ENCODE measurements at regions not wholly inside any gene's neighbourhood (a gene's known extent, or its start where the extent isn't known, plus 50 kb on each side); places are given as distances from the start of the nearest gene placed in this dataset.

- Histone ChIP-seq H3K9me3 (ENCODE audit: control insufficient read depth in 2 of 2, insufficient read depth in 1 of 2, low read depth in 1 of 2, low read length in 1 of 2) (no peaks in the 10 kb centered on the region), H3K27ac (ENCODE audit: low read depth in 1 of 3, low read length in 2 of 3) (peak overlapping the region in 2 of 3 donors; percentile 12 to 83), H3K27me3 (ENCODE audit: control insufficient read depth in 3 of 3, insufficient read depth in 3 of 3, low read length in 3 of 3) (no peaks in the 10 kb centered on the region), H3K4me3 (ENCODE audit: low read depth in 1 of 3, low read length in 3 of 3) (no peak overlapping the region), H3K36me3 (ENCODE audit: control insufficient read depth in 3 of 3, insufficient read depth in 2 of 3, low read depth in 1 of 3, low read length in 3 of 3) (no peaks in the 10 kb centered on the region), H3K4me1 (ENCODE audit: control insufficient read depth in 3 of 3, insufficient read depth in 2 of 3, low read depth in 1 of 3, low read length in 2 of 3) (peaks cover 0 to 2% (median 0%) of the 10 kb centered on the region in 3 donors)
- DNase-seq (peak in 1 of 2 donors; percentile 4), FAIRE-seq (no peak)
- 55 to 84% (median 79%) methylated on average over 6 of the region's 6 CpGs for WGBS, 3 donors
Observed at GRCh38 chr10:10830293-10830986, 187.2 kb upstream of the CELF2 start.

DNA sequence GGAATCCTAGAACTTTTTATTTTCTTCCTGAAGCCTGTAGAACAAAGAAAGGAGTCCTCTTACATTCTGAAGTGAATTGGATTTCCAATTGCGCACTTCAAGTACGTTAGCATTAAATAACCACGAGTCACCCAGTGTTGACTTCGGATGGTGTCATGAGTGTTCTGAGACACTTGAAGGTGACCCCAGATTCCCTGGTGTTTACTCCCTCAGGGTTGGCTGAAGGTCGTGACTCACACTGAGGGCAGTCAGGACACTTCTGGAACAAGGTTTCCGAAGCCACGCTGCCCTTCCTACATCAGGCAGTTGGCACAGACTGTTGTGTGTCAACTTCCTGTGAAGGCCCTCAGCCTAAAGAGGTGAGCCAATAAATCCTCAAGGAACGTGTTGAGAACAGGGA lies 186.6 kb upstream of the CELF2 start:
- peak overlapping the region in 1 of 3 donors; percentile 83 for H3K27ac ChIP-seq (ENCODE audit: low read depth in 1 of 3, low read length in 2 of 3)
- no peak overlapping the region for H3K4me3 ChIP-seq (ENCODE audit: low read depth in 1 of 3, low read length in 3 of 3)
- 66 to 78% (median 76%) methylated on average over 8 of the region's 8 CpGs for WGBS, 3 donors
- peaks cover 0 to 2% (median 0%) of the 10 kb centered on the region in 3 donors for H3K4me1 ChIP-seq (ENCODE audit: control insufficient read depth in 3 of 3, insufficient read depth in 2 of 3, low read depth in 1 of 3, low read length in 2 of 3)
- FAIRE-seq, result no peak
- no peaks in the 10 kb centered on the region for H3K27me3 ChIP-seq (ENCODE audit: control insufficient read depth in 3 of 3, insufficient read depth in 3 of 3, low read length in 3 of 3)
- DNase-seq, result peak in 1 of 2 donors; percentile 4
- no peaks in the 10 kb centered on the region for H3K9me3 ChIP-seq (ENCODE audit: control insufficient read depth in 2 of 2, insufficient read depth in 1 of 2, low read depth in 1 of 2, low read length in 1 of 2)
- no peaks in the 10 kb centered on the region for H3K36me3 ChIP-seq (ENCODE audit: control insufficient read depth in 3 of 3, insufficient read depth in 2 of 3, low read depth in 1 of 3, low read length in 3 of 3)

- Histone ChIP-seq H3K9me3 (ENCODE audit: control insufficient read depth in 2 of 2, insufficient read depth in 1 of 2, low read depth in 1 of 2, low read length in 1 of 2) (peaks cover 0 to 4% of the 10 kb centered on the region in 2 donors), H3K27ac (ENCODE audit: low read depth in 1 of 3, low read length in 2 of 3) (no peak overlapping the region), H3K4me1 (ENCODE audit: control insufficient read depth in 3 of 3, insufficient read depth in 2 of 3, low read depth in 1 of 3, low read length in 2 of 3) (no peaks in the 10 kb centered on the region), H3K27me3 (ENCODE audit: control insufficient read depth in 3 of 3, insufficient read depth in 3 of 3, low read length in 3 of 3) (no peaks in the 10 kb centered on the region), H3K4me3 (ENCODE audit: low read depth in 1 of 3, low read length in 3 of 3) (no peak overlapping the region), H3K36me3 (ENCODE audit: control insufficient read depth in 3 of 3, insufficient read depth in 2 of 3, low read depth in 1 of 3, low read length in 3 of 3) (no peaks in the 10 kb centered on the region)
- no peak for DNase-seq
- 76 to 86% (median 81%) methylated on average over 6 of the region's 6 CpGs for WGBS, 3 donors
- no peak for FAIRE-seq
Observed at GRCh38 chr10:10833955-10834354, 183.7 kb upstream of the CELF2 start.

DNA sequence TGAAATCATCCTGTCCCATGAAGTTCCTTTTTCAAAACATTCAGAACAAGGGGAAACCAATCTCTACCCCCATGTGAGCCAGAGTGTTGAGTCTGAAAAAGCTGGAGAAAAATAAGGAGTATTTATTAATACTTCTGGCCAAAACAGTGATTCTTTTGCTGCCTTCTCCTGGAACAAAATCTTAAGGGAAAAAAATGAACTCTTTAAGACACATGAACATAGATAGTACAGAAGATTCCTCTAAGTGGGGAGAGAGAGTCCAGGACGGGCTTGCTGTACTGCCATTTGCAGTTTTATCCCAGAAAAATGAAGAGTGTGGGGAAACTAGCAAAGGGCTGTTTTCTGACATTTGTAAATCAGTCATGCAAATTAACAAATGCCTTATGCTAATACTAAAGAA lies 173.4 kb upstream of the CELF2 start:
- DNase-seq (no peak), FAIRE-seq (no peak)
- H3K4me3 ChIP-seq (ENCODE audit: low read depth in 1 of 3, low read length in 3 of 3), result no peak overlapping the region
- WGBS, 3 donors, result 37 to 82% (median 69%) methylated on average over 1 of the region's 1 CpG
- peaks cover 0 to 4% of the 10 kb centered on the region in 2 donors for H3K9me3 ChIP-seq (ENCODE audit: control insufficient read depth in 2 of 2, insufficient read depth in 1 of 2, low read depth in 1 of 2, low read length in 1 of 2)
- no peaks in the 10 kb centered on the region for H3K4me1 ChIP-seq (ENCODE audit: control insufficient read depth in 3 of 3, insufficient read depth in 2 of 3, low read depth in 1 of 3, low read length in 2 of 3)
- no peaks in the 10 kb centered on the region for H3K36me3 ChIP-seq (ENCODE audit: control insufficient read depth in 3 of 3, insufficient read depth in 2 of 3, low read depth in 1 of 3, low read length in 3 of 3)
- no peak overlapping the region for H3K27ac ChIP-seq (ENCODE audit: low read depth in 1 of 3, low read length in 2 of 3)
- H3K27me3 ChIP-seq (ENCODE audit: control insufficient read depth in 3 of 3, insufficient read depth in 3 of 3, low read length in 3 of 3), result no peaks in the 10 kb centered on the region

GRCh38 chr10:10845185-10845584 lies 172.5 kb upstream of the CELF2 start:
- Histone ChIP-seq H3K4me3 (ENCODE audit: low read depth in 1 of 3, low read length in 3 of 3) (no peak overlapping the region), H3K27ac (ENCODE audit: low read depth in 1 of 3, low read length in 2 of 3) (no peak overlapping the region), H3K4me1 (ENCODE audit: control insufficient read depth in 3 of 3, insufficient read depth in 2 of 3, low read depth in 1 of 3, low read length in 2 of 3) (no peaks in the 10 kb centered on the region), H3K9me3 (ENCODE audit: control insufficient read depth in 2 of 2, insufficient read depth in 1 of 2, low read depth in 1 of 2, low read length in 1 of 2) (no peaks in the 10 kb centered on the region), H3K36me3 (ENCODE audit: control insufficient read depth in 3 of 3, insufficient read depth in 2 of 3, low read depth in 1 of 3, low read length in 3 of 3) (no peaks in the 10 kb centered on the region), H3K27me3 (ENCODE audit: control insufficient read depth in 3 of 3, insufficient read depth in 3 of 3, low read length in 3 of 3) (no peaks in the 10 kb centered on the region)
- 25 to 39% (median 31%) methylated on average over 2 of the region's 2 CpGs for WGBS, 3 donors
- FAIRE-seq, result no peak
- no peak for DNase-seq

GRCh38 chr10:10845826-10846503 lies 171.7 kb upstream of the CELF2 start:
- Histone ChIP-seq H3K4me3 (ENCODE audit: low read depth in 1 of 3, low read length in 3 of 3) (no peak overlapping the region), H3K4me1 (ENCODE audit: control insufficient read depth in 3 of 3, insufficient read depth in 2 of 3, low read depth in 1 of 3, low read length in 2 of 3) (no peaks in the 10 kb centered on the region), H3K27ac (ENCODE audit: low read depth in 1 of 3, low read length in 2 of 3) (no peak overlapping the region), H3K36me3 (ENCODE audit: control insufficient read depth in 3 of 3, insufficient read depth in 2 of 3, low read depth in 1 of 3, low read length in 3 of 3) (no peaks in the 10 kb centered on the region), H3K9me3 (ENCODE audit: control insufficient read depth in 2 of 2, insufficient read depth in 1 of 2, low read depth in 1 of 2, low read length in 1 of 2) (no peaks in the 10 kb centered on the region), H3K27me3 (ENCODE audit: control insufficient read depth in 3 of 3, insufficient read depth in 3 of 3, low read length in 3 of 3) (no peaks in the 10 kb centered on the region)
- WGBS, 3 donors, result 81 to 87% (median 84%) methylated on average over 11 of the region's 11 CpGs
- no peak for DNase-seq
- no peak for FAIRE-seq

DNA sequence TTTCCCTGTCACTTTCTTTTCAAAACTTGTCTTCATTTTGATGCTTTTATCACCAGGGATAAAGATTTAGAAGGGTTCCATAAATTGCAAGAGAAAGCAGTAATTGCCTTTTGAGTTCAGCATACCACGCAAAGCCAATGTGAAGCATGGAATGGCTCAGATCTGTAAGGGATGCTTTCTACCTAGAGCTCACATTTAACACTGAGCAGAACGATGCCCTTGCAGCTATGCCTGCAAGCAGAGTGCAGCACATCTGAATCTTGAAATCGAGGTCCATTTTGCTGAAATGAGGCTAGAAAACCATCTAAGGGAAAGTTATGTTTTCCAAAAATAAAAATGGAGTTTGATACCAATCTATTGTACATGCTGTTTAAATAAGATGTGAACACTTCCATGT lies 171.2 kb upstream of the CELF2 start:
- Histone ChIP-seq H3K4me1 (ENCODE audit: control insufficient read depth in 3 of 3, insufficient read depth in 2 of 3, low read depth in 1 of 3, low read length in 2 of 3) (no peaks in the 10 kb centered on the region), H3K9me3 (ENCODE audit: control insufficient read depth in 2 of 2, insufficient read depth in 1 of 2, low read depth in 1 of 2, low read length in 1 of 2) (no peaks in the 10 kb centered on the region), H3K36me3 (ENCODE audit: control insufficient read depth in 3 of 3, insufficient read depth in 2 of 3, low read depth in 1 of 3, low read length in 3 of 3) (no peaks in the 10 kb centered on the region), H3K27me3 (ENCODE audit: control insufficient read depth in 3 of 3, insufficient read depth in 3 of 3, low read length in 3 of 3) (no peaks in the 10 kb centered on the region), H3K27ac (ENCODE audit: low read depth in 1 of 3, low read length in 2 of 3) (no peak overlapping the region), H3K4me3 (ENCODE audit: low read depth in 1 of 3, low read length in 3 of 3) (no peak overlapping the region)
- DNase-seq (no peak), FAIRE-seq (no peak)
- WGBS, 3 donors, result 70 to 83% (median 76%) methylated on average over 3 of the region's 3 CpGs

DNA sequence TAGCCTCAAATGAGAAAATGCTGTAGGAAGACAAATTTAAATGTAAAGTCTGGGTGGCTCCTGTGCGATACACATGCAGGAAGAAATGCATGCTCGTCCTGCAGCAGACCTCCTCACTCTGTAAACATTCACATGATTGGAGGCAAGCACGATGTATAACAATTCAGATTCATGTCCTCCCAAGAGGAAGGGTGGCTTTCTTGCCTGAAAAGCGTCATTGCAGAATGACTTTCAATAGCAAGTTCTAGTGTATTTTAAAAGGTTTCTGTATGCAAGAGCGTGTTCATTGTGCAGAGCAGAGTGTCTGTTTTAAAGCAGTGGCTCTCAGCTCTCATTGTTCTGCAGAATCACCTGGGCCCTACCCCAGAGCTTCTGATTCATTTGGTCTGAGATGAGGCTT lies 170.3 kb upstream of the CELF2 start:
- Histone ChIP-seq H3K27ac (ENCODE audit: low read depth in 1 of 3, low read length in 2 of 3) (no peak overlapping the region), H3K4me1 (ENCODE audit: control insufficient read depth in 3 of 3, insufficient read depth in 2 of 3, low read depth in 1 of 3, low read length in 2 of 3) (no peaks in the 10 kb centered on the region), H3K9me3 (ENCODE audit: control insufficient read depth in 2 of 2, insufficient read depth in 1 of 2, low read depth in 1 of 2, low read length in 1 of 2) (no peaks in the 10 kb centered on the region), H3K4me3 (ENCODE audit: low read depth in 1 of 3, low read length in 3 of 3) (no peak overlapping the region), H3K36me3 (ENCODE audit: control insufficient read depth in 3 of 3, insufficient read depth in 2 of 3, low read depth in 1 of 3, low read length in 3 of 3) (no peaks in the 10 kb centered on the region), H3K27me3 (ENCODE audit: control insufficient read depth in 3 of 3, insufficient read depth in 3 of 3, low read length in 3 of 3) (no peaks in the 10 kb centered on the region)
- DNase-seq (no peak), FAIRE-seq (no peak)
- WGBS, 3 donors, result 55 to 62% (median 57%) methylated on average over 5 of the region's 5 CpGs

All from small intestine (tissue), 7 donors.